ENCODE measurements at regions not wholly inside any gene's neighbourhood (a gene's known extent, or its start where the extent isn't known, plus 50 kb on each side); places are given as distances from the start of the nearest gene placed in this dataset.

- TF ChIP-seq CTCF (IDR thresholded peaks at IDR 0.05; ENCODE audit: insufficient read depth, low read length, poor library complexity, severe bottlenecking) (no peak), EZH2phosphoT487 (conservative IDR thresholded peaks at IDR 0.05; ENCODE audit: low read length) (no peak)
These were observed 131.8 kb upstream of the PITX2 start for GRCh38 chr4:110754716-110755115.
